Colonic mucosa (tissue), 4 donors: ENCODE measurements at regions not wholly inside any gene's neighbourhood (a gene's known extent, or its start where the extent isn't known, plus 50 kb on each side); places are given as distances from the start of the nearest gene placed in this dataset.

Experiments
- DNase-seq: peaks from one replicate; pipeline ENCODE4 v3.0.0-alpha.2; 2020
- H3K27ac ChIP-seq: fragments of 200-600 bp; one replicate; pipeline ENCODE4 v1.8.0; 2021
- H3K27me3 ChIP-seq: fragments of 200-600 bp; one replicate; pipeline ENCODE4 v1.8.0; 2021
- H3K36me3 ChIP-seq: fragments of 200-600 bp; one replicate; pipeline ENCODE4 v1.8.0; 2021
- H3K4me1 ChIP-seq: fragments of 200-600 bp; one replicate; pipeline ENCODE4 v1.8.0; 2021; ENCODE audit warnings: mild to moderate bottlenecking
- H3K4me3 ChIP-seq: fragments of 200-600 bp; one replicate; pipeline ENCODE4 v1.8.0; 2021
- H3K9ac ChIP-seq, 2 donors: one replicate each; pipeline ENCODE4 v1.7.0; 2013; ENCODE audit warnings: control low read depth in 2 of 2, low read depth in 2 of 2, low read length in 2 of 2
- H3K9me3 ChIP-seq: fragments of 200-600 bp; one replicate; pipeline ENCODE4 v1.8.0; 2021
- CTCF ChIP-seq: fragments of 200-600 bp; IDR thresholded peaks from one replicate; pipeline ENCODE4 v1.8.0; 2022; ENCODE audit warnings: antibody characterized with exemption, mild to moderate bottlenecking
- intact Hi-C: fragments of 100-400 bp; cut with DNase I; formaldehyde crosslinking; loops from one replicate; pipeline ENCODE4 v1.14.1; 2022
- donor health status: healthy.
- donor health status: DM: no; HTN: no; CAD: no.
- donor health status: DM: no; HTN: no; CAD: no.

GRCh38 chr4:45030059-45030458, 303.7 kb upstream of the GNPDA2 start:
- Histone ChIP-seq H3K4me1 (no peaks in the 10 kb centered on the region), H3K36me3 (no peaks in the 10 kb centered on the region), H3K9me3 (no peaks in the 10 kb centered on the region), H3K9ac (no peak overlapping the region), H3K27me3 (no peaks in the 10 kb centered on the region), H3K4me3 (no peak overlapping the region), H3K27ac (no peak overlapping the region)
- DNase-seq: no peak
- intact Hi-C loops: no loop called here
- TF ChIP-seq CTCF: no peak

GRCh38 chr4:45007508-45007907, 281.2 kb upstream of the GNPDA2 start:
- H3K9ac ChIP-seq: no peak overlapping the region
- H3K4me3 ChIP-seq: no peak overlapping the region
- TF ChIP-seq CTCF: no peak
- no peak for DNase-seq
- no peaks in the 10 kb centered on the region for H3K9me3 ChIP-seq
- intact Hi-C loops: no loop called here
- no peaks in the 10 kb centered on the region for H3K36me3 ChIP-seq
- no peaks in the 10 kb centered on the region for H3K27me3 ChIP-seq
- no peaks in the 10 kb centered on the region for H3K4me1 ChIP-seq
- no peak overlapping the region for H3K27ac ChIP-seq

GRCh38 chr4:45006078-45006477, 279.7 kb upstream of the GNPDA2 start:
- DNase-seq: no peak
- no peaks in the 10 kb centered on the region for H3K4me1 ChIP-seq
- no peaks in the 10 kb centered on the region for H3K27me3 ChIP-seq
- no peaks in the 10 kb centered on the region for H3K36me3 ChIP-seq
- TF ChIP-seq CTCF: no peak
- no peak overlapping the region for H3K27ac ChIP-seq
- H3K9me3 ChIP-seq: no peaks in the 10 kb centered on the region
- no peak overlapping the region for H3K4me3 ChIP-seq
- intact Hi-C loops: no loop called here
- H3K9ac ChIP-seq: no peak overlapping the region

- Histone ChIP-seq H3K27me3 (no peaks in the 10 kb centered on the region), H3K9me3 (no peaks in the 10 kb centered on the region), H3K36me3 (no peaks in the 10 kb centered on the region), H3K9ac (no peak overlapping the region), H3K4me3 (no peak overlapping the region), H3K4me1 (no peaks in the 10 kb centered on the region), H3K27ac (no peak overlapping the region)
- intact Hi-C loops: no loop called here
- DNase-seq: no peak
- TF ChIP-seq CTCF: no peak
Observed at GRCh38 chr4:45004847-45005565, 278.6 kb upstream of the GNPDA2 start.

- Histone ChIP-seq H3K9me3 (no peaks in the 10 kb centered on the region), H3K4me1 (no peaks in the 10 kb centered on the region), H3K36me3 (no peaks in the 10 kb centered on the region), H3K27ac (no peak overlapping the region), H3K9ac (no peak overlapping the region), H3K4me3 (no peak overlapping the region), H3K27me3 (no peaks in the 10 kb centered on the region)
- TF ChIP-seq CTCF: no peak
- intact Hi-C loops: no loop called here
- no peak for DNase-seq
Observed at GRCh38 chr4:45004326-45004725, 278.0 kb upstream of the GNPDA2 start.
